Ovary (tissue), 3 donors: ENCODE measurements at regions not wholly inside any gene's neighbourhood (a gene's known extent, or its start where the extent isn't known, plus 50 kb on each side); places are given as distances from the start of the nearest gene placed in this dataset.

Experiments
- EP300 ChIP-seq: sonication (generic); formaldehyde crosslinking; IDR thresholded peaks from one replicate; pipeline ENCODE4 v1.6.1; 2017; ENCODE audit warnings: antibody characterized with exemption
- POLR2A ChIP-seq: fragments of 450-650 bp; IDR thresholded peaks from one replicate; pipeline ENCODE4 v1.6.1; 2017; ENCODE audit warnings: antibody characterized with exemption, mild to moderate bottlenecking, moderate library complexity
- TF ChIP-seq, protein P1 (sequence below), 3 donors: fragments of 450-650 bp in 2 of 3; fragments of 200-600 bp in 1 of 3; IDR thresholded peaks; one replicate each; pipeline versions ENCODE4 v1.5.1 to v1.8.0; 2016 to 2022; ENCODE audit warnings: antibody characterized with exemption in 3 of 3, mild to moderate bottlenecking in 1 of 3
- donor health status: DM: no; HTN: no; CAD: no.

DNA sequence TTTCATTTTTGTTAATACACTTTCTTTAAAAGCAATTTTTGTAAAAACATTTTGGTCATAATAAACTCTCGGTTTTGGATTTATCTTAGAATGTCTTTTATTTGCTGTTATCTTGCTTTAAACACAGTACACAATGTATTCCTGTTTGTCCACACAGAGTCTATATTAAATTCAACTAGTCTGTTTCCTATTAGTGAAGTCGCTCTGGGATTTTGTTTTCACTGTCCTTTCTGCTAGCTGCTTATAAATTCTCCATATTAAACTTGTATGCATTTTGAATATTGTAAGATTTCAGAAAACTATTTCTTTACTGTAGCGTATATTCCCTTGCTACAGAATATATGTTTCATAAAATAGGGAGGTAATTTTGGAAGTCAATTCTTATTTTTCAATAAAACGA lies 630.2 kb downstream of the HDGFL1 start:
- TF ChIP-seq POLR2A (no peak), EP300 (no peak)
- TF ChIP-seq, protein P1, sequence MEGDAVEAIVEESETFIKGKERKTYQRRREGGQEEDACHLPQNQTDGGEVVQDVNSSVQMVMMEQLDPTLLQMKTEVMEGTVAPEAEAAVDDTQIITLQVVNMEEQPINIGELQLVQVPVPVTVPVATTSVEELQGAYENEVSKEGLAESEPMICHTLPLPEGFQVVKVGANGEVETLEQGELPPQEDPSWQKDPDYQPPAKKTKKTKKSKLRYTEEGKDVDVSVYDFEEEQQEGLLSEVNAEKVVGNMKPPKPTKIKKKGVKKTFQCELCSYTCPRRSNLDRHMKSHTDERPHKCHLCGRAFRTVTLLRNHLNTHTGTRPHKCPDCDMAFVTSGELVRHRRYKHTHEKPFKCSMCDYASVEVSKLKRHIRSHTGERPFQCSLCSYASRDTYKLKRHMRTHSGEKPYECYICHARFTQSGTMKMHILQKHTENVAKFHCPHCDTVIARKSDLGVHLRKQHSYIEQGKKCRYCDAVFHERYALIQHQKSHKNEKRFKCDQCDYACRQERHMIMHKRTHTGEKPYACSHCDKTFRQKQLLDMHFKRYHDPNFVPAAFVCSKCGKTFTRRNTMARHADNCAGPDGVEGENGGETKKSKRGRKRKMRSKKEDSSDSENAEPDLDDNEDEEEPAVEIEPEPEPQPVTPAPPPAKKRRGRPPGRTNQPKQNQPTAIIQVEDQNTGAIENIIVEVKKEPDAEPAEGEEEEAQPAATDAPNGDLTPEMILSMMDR (IDR thresholded peaks at IDR 0.05), result no peak
